PC-9 (cell line): ENCODE measurements at regions not wholly inside any gene's neighbourhood (a gene's known extent, or its start where the extent isn't known, plus 50 kb on each side); places are given as distances from the start of the nearest gene placed in this dataset.

Source experiments
- EZH2 ChIP-seq: fragments of 200-600 bp; sonication (generic); IDR thresholded peaks from 2 replicates; pipeline ENCODE4 v1.8.0; 2017; ENCODE audit warnings: antibody characterized with exemption, low read depth
- TF ChIP-seq, protein P1 (sequence below): fragments of 200-600 bp; sonication (generic); conservative IDR thresholded peaks from 2 replicates; pipeline ENCODE4 v1.6.1; 2017; ENCODE audit warnings: mixed run types, antibody characterized with exemption, mild to moderate bottlenecking, moderate library complexity

GRCh38 chr2:175351512-175351911, 170.0 kb upstream of the ATP5MC3 start:
- TF ChIP-seq, protein P1, sequence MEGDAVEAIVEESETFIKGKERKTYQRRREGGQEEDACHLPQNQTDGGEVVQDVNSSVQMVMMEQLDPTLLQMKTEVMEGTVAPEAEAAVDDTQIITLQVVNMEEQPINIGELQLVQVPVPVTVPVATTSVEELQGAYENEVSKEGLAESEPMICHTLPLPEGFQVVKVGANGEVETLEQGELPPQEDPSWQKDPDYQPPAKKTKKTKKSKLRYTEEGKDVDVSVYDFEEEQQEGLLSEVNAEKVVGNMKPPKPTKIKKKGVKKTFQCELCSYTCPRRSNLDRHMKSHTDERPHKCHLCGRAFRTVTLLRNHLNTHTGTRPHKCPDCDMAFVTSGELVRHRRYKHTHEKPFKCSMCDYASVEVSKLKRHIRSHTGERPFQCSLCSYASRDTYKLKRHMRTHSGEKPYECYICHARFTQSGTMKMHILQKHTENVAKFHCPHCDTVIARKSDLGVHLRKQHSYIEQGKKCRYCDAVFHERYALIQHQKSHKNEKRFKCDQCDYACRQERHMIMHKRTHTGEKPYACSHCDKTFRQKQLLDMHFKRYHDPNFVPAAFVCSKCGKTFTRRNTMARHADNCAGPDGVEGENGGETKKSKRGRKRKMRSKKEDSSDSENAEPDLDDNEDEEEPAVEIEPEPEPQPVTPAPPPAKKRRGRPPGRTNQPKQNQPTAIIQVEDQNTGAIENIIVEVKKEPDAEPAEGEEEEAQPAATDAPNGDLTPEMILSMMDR: no peak
- no peak for TF ChIP-seq EZH2
